IMR-90 (cell line): ENCODE measurements at regions not wholly inside any gene's neighbourhood (a gene's known extent, or its start where the extent isn't known, plus 50 kb on each side); places are given as distances from the start of the nearest gene placed in this dataset.

Experiments
- ATAC-seq: fragments of 200-7000 bp; cut with Tn5 transposase; 2 replicates; pipeline ENCODE4 v1.9.1; 2020; ENCODE audit warnings: low read depth, mild to moderate bottlenecking, moderate library complexity
- BruUV-seq: library from RNA; stranded (reverse); fragments of 400-500 nt; replicated peaks from 2 replicates; lab custom pipeline; 2021; lab: Mats Ljungman, UMichigan
- CTCF ChIA-PET: fragments of 300-600 bp; formaldehyde crosslinking; extraction: SDS; loops from one replicate; lab custom pipeline; 2021; ENCODE audit warnings: antibody characterized with exemption; lab: Yijun Ruan, JAX
- POLR2A ChIA-PET: fragments of 300-600 bp; sonication (Branson Sonifier 250); formaldehyde crosslinking; loops from one replicate; lab custom pipeline; 2022; ENCODE audit warnings: antibody characterized with exemption; ENCODE audit not compliant: unreplicated experiment; lab: Charles Lee
- DNase-seq: peaks from one replicate; pipeline ENCODE4 v3.0.0; 2013
- H2AFZ ChIP-seq: replicated peaks from 2 replicates; pipeline ENCODE3; 2013; ENCODE audit warnings: low read length, mild to moderate bottlenecking; ENCODE audit not compliant: poor library complexity
- H2AK5ac ChIP-seq: 2 replicates; pipeline ENCODE4 v1.6.1; 2013; ENCODE audit warnings: low read depth, low read length, inconsistent platforms
- H2AK9ac ChIP-seq: replicated peaks from 2 replicates; pipeline ENCODE3; 2013; ENCODE audit warnings: mild to moderate bottlenecking, low read depth, low read length, moderate library complexity; ENCODE audit not compliant: poor library complexity
- H2BK120ac ChIP-seq: 2 replicates; pipeline ENCODE4 v1.6.1; 2013; ENCODE audit warnings: low read depth, low read length, inconsistent platforms
- H2BK15ac ChIP-seq: 3 replicates; pipeline ENCODE4 v1.6.1; 2013; ENCODE audit warnings: low read depth, low read length, inconsistent platforms
- H2BK20ac ChIP-seq: 2 replicates; pipeline ENCODE4 v1.6.1; 2013; ENCODE audit warnings: low read depth, mild to moderate bottlenecking, inconsistent platforms, low read length, moderate library complexity
- H2BK5ac ChIP-seq: 2 replicates; pipeline ENCODE4 v1.6.1; 2013; ENCODE audit warnings: mild to moderate bottlenecking, low read depth, low read length, inconsistent platforms; ENCODE audit not compliant: poor library complexity, severe bottlenecking
- H3K14ac ChIP-seq: replicated peaks from 2 replicates; pipeline ENCODE4 v1.6.1; 2013; ENCODE audit warnings: low read depth, low read length, inconsistent platforms
- H3K18ac ChIP-seq: 2 replicates; pipeline ENCODE4 v1.6.1; 2013; ENCODE audit warnings: low read depth, low read length, control low read depth
- H3K23ac ChIP-seq: 2 replicates; pipeline ENCODE4 v1.6.1; 2013; ENCODE audit warnings: low read depth, low read length, inconsistent platforms
- H3K27ac ChIP-seq: 2 replicates; pipeline ENCODE4 v1.5.1; 2013; ENCODE audit warnings: mild to moderate bottlenecking, control low read depth, low read length; ENCODE audit not compliant: insufficient read depth
- H3K27me3 ChIP-seq: 2 replicates; pipeline ENCODE4 v1.6.1; 2013; ENCODE audit warnings: low read length; ENCODE audit not compliant: control insufficient read depth, insufficient read depth
- H3K36me3 ChIP-seq: 2 replicates; pipeline ENCODE4 v1.6.1; 2013; ENCODE audit warnings: low read length, mixed read lengths; ENCODE audit not compliant: control insufficient read depth, insufficient read depth
- H3K4ac ChIP-seq: 2 replicates; pipeline ENCODE4 v1.6.1; 2013; ENCODE audit warnings: low read depth, low read length, inconsistent platforms
- H3K4me1 ChIP-seq: 2 replicates; pipeline ENCODE4 v1.6.1; 2013; ENCODE audit warnings: low read length, mixed read lengths; ENCODE audit not compliant: control insufficient read depth, insufficient read depth
- H3K4me2 ChIP-seq: 2 replicates; pipeline ENCODE4 v1.6.1; 2013; ENCODE audit warnings: low read depth, mild to moderate bottlenecking, control low read depth, low read length, moderate library complexity
- H3K4me3 ChIP-seq: 2 replicates; pipeline ENCODE4 v1.5.1; 2013; ENCODE audit warnings: low read depth, mild to moderate bottlenecking, control low read depth, low read length, moderate library complexity; ENCODE audit not compliant: insufficient read depth
- H3K56ac ChIP-seq: 2 replicates; pipeline ENCODE4 v1.6.1; 2013; ENCODE audit warnings: low read length, inconsistent platforms; ENCODE audit not compliant: insufficient read depth; ENCODE audit errors: extremely low read depth
- H3K79me1 ChIP-seq, 2 experiments: 2 replicates each; pipeline ENCODE4 v1.6.1; 2013; ENCODE audit warnings: low read length in 2 of 2, inconsistent platforms in 1 of 2, low read depth in 1 of 2
- H3K9ac ChIP-seq: 2 replicates; pipeline ENCODE4 v1.6.1; 2013; ENCODE audit warnings: low read depth, low read length, control low read depth
- H3K9me1 ChIP-seq: 2 replicates; pipeline ENCODE4 v1.6.1; 2013; ENCODE audit warnings: low read length, inconsistent platforms; ENCODE audit not compliant: insufficient read depth
- H3K9me3 ChIP-seq: 2 replicates; pipeline ENCODE4 v1.6.1; 2013; ENCODE audit warnings: low read length; ENCODE audit not compliant: control insufficient read depth, insufficient read depth
- H4K20me1 ChIP-seq: 2 replicates; pipeline ENCODE4 v1.6.1; 2013; ENCODE audit warnings: low read length, inconsistent platforms; ENCODE audit not compliant: insufficient read depth
- H4K5ac ChIP-seq: 2 replicates; pipeline ENCODE4 v1.6.1; 2013; ENCODE audit warnings: mild to moderate bottlenecking, low read depth, low read length, control low read depth
- H4K8ac ChIP-seq, 2 experiments: 2 replicates each; pipeline ENCODE4 v1.6.1; 2013; ENCODE audit warnings: low read depth in 2 of 2, low read length in 2 of 2, control low read depth in 1 of 2, inconsistent platforms in 1 of 2
- H4K91ac ChIP-seq: 2 replicates; pipeline ENCODE4 v1.6.1; 2013; ENCODE audit warnings: low read depth, low read length, inconsistent platforms; ENCODE audit not compliant: insufficient read depth
- BHLHE40 ChIP-seq: fragments of 150-350 bp; IDR thresholded peaks from 2 replicates; pipeline ENCODE4 v1.6.1; 2016; ENCODE audit warnings: mild to moderate bottlenecking, low read depth, low read length
- CEBPB ChIP-seq: IDR thresholded peaks from 2 replicates; pipeline ENCODE4 v1.6.1; 2012; ENCODE audit warnings: low read depth, low read length, improper control_type of control experiment
- CTCF ChIP-seq: conservative IDR thresholded peaks from 2 replicates; pipeline ENCODE4 v1.5.1; 2012; ENCODE audit warnings: mild to moderate bottlenecking, low read depth, low read length, improper control_type of control experiment
- ELK1 ChIP-seq: fragments of 150-350 bp; IDR thresholded peaks from 2 replicates; pipeline ENCODE4 v1.6.1; 2016; ENCODE audit warnings: low read depth, mild to moderate bottlenecking, low read length, moderate library complexity, borderline replicate concordance
- FOS ChIP-seq: fragments of 150-350 bp; IDR thresholded peaks from 2 replicates; pipeline ENCODE4 v1.6.1; 2016; ENCODE audit warnings: low read depth, low read length
- MAFK ChIP-seq: IDR thresholded peaks from 2 replicates; pipeline ENCODE4 v1.6.1; 2012; ENCODE audit warnings: low read depth, low read length, improper control_type of control experiment
- MAZ ChIP-seq: IDR thresholded peaks from 2 replicates; pipeline ENCODE4 v1.6.1; 2012; ENCODE audit warnings: low read depth, mild to moderate bottlenecking, low read length, improper control_type of control experiment, moderate library complexity, borderline replicate concordance
- MXI1 ChIP-seq: IDR thresholded peaks from 2 replicates; pipeline ENCODE4 v1.6.1; 2012; ENCODE audit warnings: low read depth, mild to moderate bottlenecking, low read length, moderate library complexity, borderline replicate concordance
- NFE2L2 ChIP-seq: fragments of 150-350 bp; IDR thresholded peaks from 2 replicates; pipeline ENCODE4 v1.6.1; 2016; ENCODE audit warnings: low read depth, mild to moderate bottlenecking, low read length
- POLR2A ChIP-seq: IDR thresholded peaks from 2 replicates; pipeline ENCODE4 v1.6.1; 2012; ENCODE audit warnings: mild to moderate bottlenecking, low read depth, low read length
- RAD21 ChIP-seq: IDR thresholded peaks from 2 replicates; pipeline ENCODE4 v1.6.1; 2012; ENCODE audit warnings: low read length, improper control_type of control experiment
- RCOR1 ChIP-seq: IDR thresholded peaks from 2 replicates; pipeline ENCODE4 v1.6.1; 2012; ENCODE audit warnings: mild to moderate bottlenecking, low read length, improper control_type of control experiment; ENCODE audit not compliant: insufficient replicate concordance
- RFX5 ChIP-seq: IDR thresholded peaks from 2 replicates; pipeline ENCODE4 v1.8.0; 2012; ENCODE audit warnings: low read depth, mild to moderate bottlenecking, low read length, moderate library complexity
- USF2 ChIP-seq: fragments of 150-350 bp; IDR thresholded peaks from 2 replicates; pipeline ENCODE4 v1.6.1; 2017; ENCODE audit warnings: mild to moderate bottlenecking, antibody characterized with exemption, low read length, low read depth
- WGBS, 2 experiments: methylation state at CpG; one replicate each; pipeline versions ENCODE4 v1.1.5 to v1.1.7; 2013; ENCODE audit warnings: missing lambda C conversion rate in 2 of 2; ENCODE audit not compliant: insufficient read length in 1 of 2; ENCODE audit errors: extremely low coverage in 2 of 2; 5-methylcytosine and 5-hydroxymethylcytosine counted together
- dilution Hi-C: fragments of 300-500 bp; cut with HindIII; formaldehyde crosslinking; loops from one replicate; pipeline ENCODE4 v1.14.3; 2018; ENCODE audit warnings: low sequenced_read_pairs; ENCODE audit not compliant: unreplicated experiment
- in situ Hi-C: fragments of 300-500 bp; cut with MboI; formaldehyde crosslinking; loops from 3 replicates; pipeline ENCODE4 v1.14.3; 2019; ENCODE audit warnings: low sequenced_read_pairs, inconsistent platforms, mixed read lengths
- intact Hi-C: fragments of 100-400 bp; cut with micrococcal nuclease; formaldehyde crosslinking; loops from 2 replicates; pipeline ENCODE4 v1.10.0; 2022

GRCh38 chr13:26964278-26965250, 204.0 kb upstream of the GPR12 start:
- Histone ChIP-seq H3K18ac (no peak overlapping the region), H2BK15ac (no peak overlapping the region), H3K4me3 (no peak overlapping the region), H4K91ac (no peak overlapping the region; the same call in 1 of the 2 replicates), H3K23ac (no peak overlapping the region), H2AK5ac (peak overlapping the region; percentile 27; the same call in 1 of the 2 replicates), H2BK120ac (no peak overlapping the region), H4K5ac (no peak overlapping the region), H2AK9ac (peak overlapping the region; percentile 9), H3K9me1 (peaks cover 7% of the 10 kb centered on the region; the same call in 1 of the 2 replicates), H4K8ac (no peak overlapping the region), H3K27me3 (peaks cover 24% of the 10 kb centered on the region), H2BK20ac (no peak overlapping the region), H3K9ac (no peak overlapping the region), H3K27ac (no peak overlapping the region), H3K4ac (0 out of 2 replicates have a peak overlapping the region, but pooled peaks have one; percentile 29), H2AFZ (peak overlapping the region; percentile 66), H3K4me1 (peaks cover 18% of the 10 kb centered on the region; the same call in 1 of the 2 replicates), H2BK5ac (no peak overlapping the region), H3K56ac (no peak overlapping the region), H4K20me1 (no peaks in the 10 kb centered on the region), H3K14ac (no peak overlapping the region), H3K36me3 (no peaks in the 10 kb centered on the region), H3K79me1 (no peaks in the 10 kb centered on the region), H3K4me2 (no peak overlapping the region), H3K9me3 (no peaks in the 10 kb centered on the region)
- CTCF ChIA-PET: interaction anchor here (1.0 kb wide), 1 partner anchor 18 kb away, joined by 5 read pairs; no protein-coding TSS in a partner anchor
- POLR2A ChIA-PET: no interaction called here
- no TSS peak for BruUV-seq
- ATAC-seq (no peak; the same call in 1 of the 2 replicates), DNase-seq (peak; percentile 67)
- 76% methylated on average over 5 of the region's 16 CpGs; no CpG with 5 or more reads in 1 of the 2 experiments for WGBS, 2 experiments
- intact Hi-C loops (no loop called here), in situ Hi-C loops (no loop called here), dilution Hi-C loops (no loop called here)
- TF ChIP-seq MAZ (no peak), POLR2A (no peak), RCOR1 (no peak), MXI1 (no peak), ELK1 (no peak), USF2 (no peak), RFX5 (no peak), FOS (no peak), NFE2L2 (no peak), BHLHE40 (no peak), CEBPB (no peak), CTCF (no peak), RAD21 (no peak), MAFK (no peak)
